Fibroblast of pulmonary artery (primary cell): ENCODE measurements at regions not wholly inside any gene's neighbourhood (a gene's known extent, or its start where the extent isn't known, plus 50 kb on each side); places are given as distances from the start of the nearest gene placed in this dataset.

Experiments
- DNase-seq: peaks from one replicate; pipeline ENCODE4 v3.0.0-alpha.2; 2010; ENCODE audit warnings: low read depth
- H3K4me3 ChIP-seq: replicated peaks from 2 replicates; pipeline ENCODE4 v1.5.1; 2011; ENCODE audit warnings: low read depth, mild to moderate bottlenecking, control low read depth, low read length, moderate library complexity
- CTCF ChIP-seq: IDR thresholded peaks from 2 replicates; pipeline ENCODE4 v1.5.1; 2011; ENCODE audit warnings: mild to moderate bottlenecking, control low read depth, low read length, inconsistent platforms; ENCODE audit errors: missing control alignments

- DNase-seq, result peak; percentile 47
- TF ChIP-seq CTCF, result no peak
- no peak overlapping the region for H3K4me3 ChIP-seq
These were observed 421.5 kb upstream of the USP24 start for GRCh38 chr1:55636696-55637095.

- TF ChIP-seq CTCF, result no peak
- peak; percentile 47 for DNase-seq
- no peak overlapping the region for H3K4me3 ChIP-seq
These were observed 420.7 kb upstream of the USP24 start for GRCh38 chr1:55635856-55636255.

GRCh38 chr1:55634516-55634915, 419.4 kb upstream of the USP24 start:
- no peak for DNase-seq
- no peak for TF ChIP-seq CTCF

GRCh38 chr1:55632906-55633305, 417.7 kb upstream of the USP24 start:
- DNase-seq, result no peak
- no peak overlapping the region for H3K4me3 ChIP-seq
- no peak for TF ChIP-seq CTCF

More at GRCh38 chr1:55634516-55634915, 419.4 kb upstream of the USP24 start:
- no peak overlapping the region for H3K4me3 ChIP-seq

- no peak for TF ChIP-seq CTCF
- peak; percentile 63 for DNase-seq
- no peak overlapping the region for H3K4me3 ChIP-seq
These were observed 416.9 kb upstream of the USP24 start for GRCh38 chr1:55632058-55632457.

GRCh38 chr1:55631509-55631908, 416.3 kb upstream of the USP24 start:
- no peak for TF ChIP-seq CTCF
- peak; percentile 22 for DNase-seq
- no peak overlapping the region for H3K4me3 ChIP-seq

- TF ChIP-seq CTCF, result no peak
- no peak overlapping the region for H3K4me3 ChIP-seq
- peak; percentile 65 for DNase-seq
These were observed 411.2 kb upstream of the USP24 start for GRCh38 chr1:55626326-55626725.
